LNCaP clone FGC (cell line): ENCODE measurements at regions not wholly inside any gene's neighbourhood (a gene's known extent, or its start where the extent isn't known, plus 50 kb on each side); places are given as distances from the start of the nearest gene placed in this dataset.

ENCODE experiments used
- DNase-seq: peaks from one replicate; pipeline ENCODE4 v3.0.0-alpha.2; 2011; ENCODE audit warnings: low read depth
- H3K4me3 ChIP-seq: 2 replicates; pipeline ENCODE4 v1.5.1; 2011; ENCODE audit warnings: mild to moderate bottlenecking, low read depth, low read length, control low read depth
- TF ChIP-seq, protein P1 (sequence below): IDR thresholded peaks from 2 replicates; pipeline ENCODE4 v1.5.1; 2012; ENCODE audit warnings: mild to moderate bottlenecking; ENCODE audit not compliant: control insufficient read depth, insufficient read depth; ENCODE audit errors: extremely low read depth

DNA sequence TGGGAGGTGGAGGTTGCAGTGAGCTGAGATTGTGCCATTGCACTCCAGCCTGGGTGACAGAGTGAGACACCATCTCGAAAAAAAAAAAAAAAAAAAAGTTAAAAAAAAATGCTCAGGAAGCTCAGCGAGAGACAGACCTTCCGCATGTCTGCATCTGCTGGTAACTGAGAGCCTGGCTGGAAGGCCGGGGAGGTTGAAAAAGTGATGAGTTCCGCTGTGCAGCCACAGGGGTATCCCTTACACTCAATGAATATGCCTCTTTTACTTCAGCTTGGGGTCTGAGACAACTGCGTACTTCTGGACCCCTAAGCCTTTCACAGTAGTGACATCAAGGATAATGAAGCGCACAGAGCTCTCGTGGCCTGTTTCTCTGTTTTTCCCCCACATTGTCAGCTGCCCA lies 179.9 kb upstream of the KLF4 start:
- TF ChIP-seq, protein P1, sequence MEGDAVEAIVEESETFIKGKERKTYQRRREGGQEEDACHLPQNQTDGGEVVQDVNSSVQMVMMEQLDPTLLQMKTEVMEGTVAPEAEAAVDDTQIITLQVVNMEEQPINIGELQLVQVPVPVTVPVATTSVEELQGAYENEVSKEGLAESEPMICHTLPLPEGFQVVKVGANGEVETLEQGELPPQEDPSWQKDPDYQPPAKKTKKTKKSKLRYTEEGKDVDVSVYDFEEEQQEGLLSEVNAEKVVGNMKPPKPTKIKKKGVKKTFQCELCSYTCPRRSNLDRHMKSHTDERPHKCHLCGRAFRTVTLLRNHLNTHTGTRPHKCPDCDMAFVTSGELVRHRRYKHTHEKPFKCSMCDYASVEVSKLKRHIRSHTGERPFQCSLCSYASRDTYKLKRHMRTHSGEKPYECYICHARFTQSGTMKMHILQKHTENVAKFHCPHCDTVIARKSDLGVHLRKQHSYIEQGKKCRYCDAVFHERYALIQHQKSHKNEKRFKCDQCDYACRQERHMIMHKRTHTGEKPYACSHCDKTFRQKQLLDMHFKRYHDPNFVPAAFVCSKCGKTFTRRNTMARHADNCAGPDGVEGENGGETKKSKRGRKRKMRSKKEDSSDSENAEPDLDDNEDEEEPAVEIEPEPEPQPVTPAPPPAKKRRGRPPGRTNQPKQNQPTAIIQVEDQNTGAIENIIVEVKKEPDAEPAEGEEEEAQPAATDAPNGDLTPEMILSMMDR: no peak
- H3K4me3 ChIP-seq: no peak overlapping the region
- DNase-seq: no peak

DNA sequence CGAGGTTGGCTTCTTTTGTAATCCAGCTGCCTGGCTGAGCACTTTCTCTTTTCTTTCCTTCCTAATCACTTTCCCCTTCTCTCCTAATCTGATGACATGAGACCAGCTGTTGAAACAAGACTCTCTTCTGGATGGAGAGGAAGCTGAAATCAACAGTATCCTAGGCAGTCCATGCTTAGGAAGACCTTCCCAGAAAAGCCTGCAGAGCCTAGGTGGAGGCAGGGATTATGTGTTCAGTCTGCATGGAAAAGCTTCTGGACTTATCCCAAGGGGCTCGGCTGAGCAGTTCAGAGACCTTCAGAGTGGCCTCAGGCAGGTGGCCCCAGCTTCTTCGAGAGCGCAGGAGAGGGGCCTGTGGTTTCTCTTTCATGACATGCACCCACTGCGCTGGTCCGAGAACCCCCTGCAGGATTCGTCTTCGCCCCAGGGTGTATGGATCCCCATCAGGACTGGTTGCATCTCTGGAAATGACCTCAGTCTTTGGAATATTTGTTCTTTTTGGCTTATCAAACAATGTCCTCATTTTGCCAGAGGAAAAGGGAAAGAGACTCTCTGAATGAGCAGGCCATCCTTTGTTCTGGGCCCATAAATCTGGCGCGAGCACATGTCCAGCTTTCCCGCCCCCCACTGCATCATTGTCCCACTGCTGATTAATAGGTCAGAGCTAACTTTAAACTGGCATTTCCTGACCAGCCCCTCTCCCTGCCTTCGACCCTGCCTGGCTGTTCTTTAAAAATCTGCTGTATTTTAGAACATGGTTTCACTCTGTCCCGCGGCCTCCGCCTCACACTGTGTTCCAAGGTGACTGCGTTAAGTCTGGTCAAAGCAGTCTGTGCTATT lies 177.9 kb upstream of the KLF4 start:
- no peak overlapping the region for H3K4me3 ChIP-seq
- no peak for DNase-seq
- TF ChIP-seq, protein P1: no peak

DNA sequence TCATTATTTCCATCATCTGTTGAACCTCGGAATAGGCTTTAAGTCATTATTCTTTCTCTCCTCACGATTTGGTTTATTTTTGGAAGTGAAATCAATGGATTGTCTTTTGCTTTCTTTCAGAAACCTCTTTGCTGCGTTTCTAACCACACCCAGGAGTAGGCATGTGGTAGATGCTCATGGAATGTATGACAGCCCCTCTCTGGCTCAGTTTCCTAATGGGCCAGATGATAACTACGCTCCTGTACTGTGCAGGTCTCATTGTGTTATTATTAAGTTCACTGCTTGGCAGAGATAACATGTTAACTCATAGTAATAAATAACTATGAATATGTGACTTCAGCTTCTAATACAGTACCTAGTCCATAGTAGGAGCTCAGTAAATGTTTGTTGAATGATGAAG lies 175.5 kb upstream of the KLF4 start:
- TF ChIP-seq, protein P1: no peak
- no peak overlapping the region for H3K4me3 ChIP-seq
- DNase-seq: no peak

DNA sequence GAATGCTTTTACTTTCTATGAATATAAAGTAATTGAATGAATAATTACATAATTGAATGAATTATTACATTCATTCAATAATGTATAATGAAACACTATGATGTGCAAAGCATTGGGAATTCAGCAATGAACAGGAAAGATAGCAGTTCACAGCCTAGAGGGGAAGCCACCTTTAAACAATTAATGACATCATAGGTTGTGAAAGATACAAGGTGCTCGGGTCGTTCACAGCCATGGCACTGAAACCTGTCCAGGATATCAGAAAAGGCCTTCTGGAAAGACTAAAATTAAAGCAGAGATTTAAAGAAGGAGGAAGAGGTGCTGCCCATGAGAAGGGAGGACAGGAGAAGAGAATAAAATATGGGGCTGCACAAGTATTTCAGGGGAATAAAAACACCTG lies 171.4 kb upstream of the KLF4 start:
- no peak overlapping the region for H3K4me3 ChIP-seq
- DNase-seq: no peak
- TF ChIP-seq, protein P1: no peak

DNA sequence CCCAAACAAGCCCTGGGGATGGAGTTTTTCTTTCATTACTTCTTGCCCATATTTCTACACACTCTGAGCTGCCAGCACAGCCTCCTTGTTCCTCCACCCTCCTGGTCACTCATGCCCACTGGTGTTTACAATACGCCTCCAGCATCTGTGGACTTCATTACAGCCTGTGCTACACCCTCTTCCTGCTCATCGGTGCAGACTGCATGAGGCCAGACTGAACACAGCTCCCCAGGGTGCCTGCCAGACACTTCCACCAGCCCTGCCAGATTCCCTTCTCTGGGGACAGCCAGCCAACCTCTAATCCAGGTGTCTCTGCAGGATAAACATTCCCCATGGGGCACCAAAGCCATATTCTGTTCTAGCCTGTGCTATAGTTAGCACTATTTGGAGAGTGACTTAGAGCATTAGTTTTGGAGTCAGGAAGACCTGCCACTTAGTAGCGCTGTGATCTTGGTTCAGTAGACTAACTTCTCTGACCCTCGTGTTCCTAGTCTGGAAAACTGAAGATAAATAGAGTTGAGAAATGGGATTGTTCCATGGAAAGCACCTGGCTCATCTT lies 163.8 kb upstream of the KLF4 start:
- no peak overlapping the region for H3K4me3 ChIP-seq
- DNase-seq: no peak
- TF ChIP-seq, protein P1: no peak

DNA sequence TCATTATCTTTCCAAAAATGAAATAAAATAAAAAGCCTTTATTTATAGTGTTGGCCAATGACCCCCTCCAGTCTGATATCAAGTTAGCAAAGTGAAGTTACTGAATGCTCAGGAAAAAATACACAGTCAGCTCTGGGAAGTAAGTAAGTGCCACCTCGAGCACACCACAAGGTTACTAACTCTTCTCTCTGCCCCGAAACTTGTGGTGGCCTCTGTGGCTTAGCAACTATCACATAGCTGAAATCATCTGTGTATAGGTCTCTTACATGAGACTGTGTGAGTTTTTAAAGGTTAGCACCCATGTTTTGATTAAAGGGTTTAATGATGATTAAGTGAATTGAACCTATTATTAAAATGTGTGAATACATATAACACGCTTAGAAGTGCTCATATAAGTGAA lies 161.4 kb upstream of the KLF4 start:
- no peak overlapping the region for H3K4me3 ChIP-seq
- TF ChIP-seq, protein P1: no peak
- no peak for DNase-seq
